Vagina (tissue), 2 donors: ENCODE measurements at regions not wholly inside any gene's neighbourhood (a gene's known extent, or its start where the extent isn't known, plus 50 kb on each side); places are given as distances from the start of the nearest gene placed in this dataset.
"Not testable (repeated sequence)": the region's sequence is repeated elsewhere in the genome, so short reads cannot be mapped to it uniquely, and the experiment has no call there.

Experiments used
- DNase-seq, 2 donors: peaks; one replicate each; pipeline ENCODE4 v3.0.0-alpha.2; 2017; ENCODE audit errors: extremely low spot score in 2 of 2
- H3K27ac ChIP-seq: fragments of 200-600 bp; sonication (generic); one replicate; pipeline ENCODE4 v1.5.1; 2019
- H3K27me3 ChIP-seq: fragments of 200-600 bp; sonication (generic); one replicate; pipeline ENCODE4 v1.5.1; 2019
- H3K36me3 ChIP-seq, 2 donors: fragments of 200-600 bp; sonication (generic); one replicate each; pipeline ENCODE4 v1.5.1; 2017 to 2019
- H3K4me1 ChIP-seq: fragments of 200-600 bp; sonication (generic); one replicate; pipeline ENCODE4 v1.5.1; 2019
- H3K4me3 ChIP-seq, 2 donors: fragments of 200-600 bp; sonication (generic); 1 replicate in 1 of 2; 2 replicates in 1 of 2; pipeline ENCODE4 v1.5.1; 2016 to 2019
- H3K9me3 ChIP-seq: fragments of 200-600 bp; sonication (generic); one replicate; pipeline ENCODE4 v1.5.1; 2019
- CTCF ChIP-seq, 3 experiments: fragments of 450-650 bp in 2 of 3; fragments of 200-600 bp in 1 of 3; sonication (generic) in 1 of 3; IDR thresholded peaks; one replicate each; pipeline ENCODE4 v1.5.1; 2017 to 2019; ENCODE audit warnings: antibody characterized with exemption in 3 of 3, mild to moderate bottlenecking in 2 of 3, moderate library complexity in 2 of 3
- POLR2A ChIP-seq, 2 donors: fragments of 450-650 bp; IDR thresholded peaks; one replicate each; pipeline ENCODE4 v1.6.1; 2017; ENCODE audit warnings: antibody characterized with exemption in 2 of 2, mild to moderate bottlenecking in 2 of 2, moderate library complexity in 2 of 2
- POLR2AphosphoS5 ChIP-seq, 2 donors: sonication (generic); formaldehyde crosslinking; IDR thresholded peaks; one replicate each; pipeline ENCODE4 v1.9.0; 2017; ENCODE audit warnings: antibody characterized with exemption in 2 of 2, mild to moderate bottlenecking in 2 of 2, low read depth in 1 of 2; ENCODE audit not compliant: insufficient read depth in 1 of 2
- intact Hi-C: fragments of 100-400 bp; cut with DNase I; formaldehyde crosslinking; loops from one replicate; pipeline ENCODE4 v1.15.1; 2023

DNA sequence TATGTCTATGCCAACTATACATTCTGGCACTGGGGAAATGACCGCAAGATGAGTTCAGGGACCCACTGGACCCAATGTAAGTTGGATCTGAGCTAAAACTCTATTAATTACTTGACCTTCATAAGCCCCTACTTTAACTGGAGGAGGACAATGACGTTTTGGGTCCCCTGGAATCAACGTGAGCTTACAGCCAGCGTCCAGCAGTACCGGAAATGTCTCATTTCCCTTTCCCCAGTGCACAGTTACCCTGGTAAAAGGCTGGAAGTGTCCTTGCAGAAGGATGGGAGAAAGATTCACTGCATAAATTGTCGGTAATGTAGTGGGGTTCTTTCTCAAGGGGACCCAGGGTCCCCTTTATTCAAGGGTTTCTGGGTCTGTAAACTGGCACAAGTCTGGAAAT, 1297.6 kb upstream of the ACVR2A start:
- DNase-seq: no peak
- no peaks in the 10 kb centered on the region for H3K27me3 ChIP-seq
- intact Hi-C loops: no loop called here
- H3K36me3 ChIP-seq: no peaks in the 10 kb centered on the region
- TF ChIP-seq POLR2A (IDR thresholded peaks at IDR 0.05) (no peak), CTCF (IDR thresholded peaks at IDR 0.05) (no peak)
- H3K4me3 ChIP-seq: no peak overlapping the region
- no peaks in the 10 kb centered on the region for H3K9me3 ChIP-seq
- H3K4me1 ChIP-seq: no peaks in the 10 kb centered on the region
- no peak overlapping the region for H3K27ac ChIP-seq

DNA sequence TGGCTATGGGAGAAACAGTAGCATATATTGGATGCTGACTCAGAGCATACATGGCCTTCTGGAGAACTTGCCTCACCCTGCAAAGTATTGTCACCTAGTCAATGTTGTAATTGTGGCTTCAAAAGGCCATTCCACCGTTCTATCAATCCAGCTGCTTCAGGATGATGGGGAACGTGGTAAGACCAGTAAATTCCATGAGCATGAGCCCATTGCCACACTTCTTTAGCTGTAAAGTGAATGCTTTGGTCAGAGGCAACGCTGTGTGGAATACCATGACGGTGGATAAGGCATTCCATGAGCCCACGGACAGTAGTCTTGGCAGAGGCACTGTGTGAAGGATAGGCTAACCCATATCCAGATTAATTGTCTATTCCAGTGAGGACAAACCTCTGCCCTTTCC, 1300.1 kb upstream of the ACVR2A start:
- TF ChIP-seq POLR2AphosphoS5 (IDR thresholded peaks at IDR 0.05; ENCODE audit: insufficient read depth in 1 of 2, low read depth in 1 of 2) (no peak), POLR2A (IDR thresholded peaks at IDR 0.05) (no peak), CTCF (IDR thresholded peaks at IDR 0.05) (no peak)
- Histone ChIP-seq H3K27ac (no peak overlapping the region), H3K4me3 (no peak overlapping the region), H3K4me1 (no peaks in the 10 kb centered on the region), H3K9me3 (no peaks in the 10 kb centered on the region), H3K36me3 (no peaks in the 10 kb centered on the region), H3K27me3 (no peaks in the 10 kb centered on the region)
- DNase-seq: no peak
- intact Hi-C loops: no loop called here

DNA sequence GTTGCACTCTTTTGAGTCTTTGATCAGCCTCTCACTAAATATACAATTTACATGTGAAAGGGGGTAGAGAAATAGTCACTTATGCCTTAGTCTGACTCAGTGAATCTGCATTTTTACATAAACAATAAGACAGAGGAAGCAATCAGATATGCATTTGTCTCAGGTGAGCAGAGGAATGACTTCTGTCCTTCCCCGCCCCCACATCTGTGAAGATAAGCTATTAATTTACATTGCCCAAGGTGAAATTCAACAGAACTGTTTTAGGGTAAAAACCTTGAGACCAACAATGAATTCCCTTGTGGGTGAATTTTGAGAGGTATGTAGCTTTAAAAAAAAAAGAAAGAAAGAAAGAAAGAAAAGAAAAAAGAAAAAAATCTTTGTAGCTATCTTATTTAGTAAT, 1302.9 kb upstream of the ACVR2A start:
- H3K27me3 ChIP-seq: no peaks in the 10 kb centered on the region
- H3K4me1 ChIP-seq: no peaks in the 10 kb centered on the region
- H3K27ac ChIP-seq: no peak overlapping the region
- H3K9me3 ChIP-seq: no peaks in the 10 kb centered on the region
- no peak for DNase-seq
- TF ChIP-seq POLR2AphosphoS5 (IDR thresholded peaks at IDR 0.05; ENCODE audit: insufficient read depth in 1 of 2, low read depth in 1 of 2) (no peak), POLR2A (IDR thresholded peaks at IDR 0.05) (no peak), CTCF (IDR thresholded peaks at IDR 0.05) (no peak)
- intact Hi-C loops: no loop called here
- no peaks in the 10 kb centered on the region for H3K36me3 ChIP-seq
- H3K4me3 ChIP-seq: no peak overlapping the region

GRCh38 chr2:146540271-146540932, 1304.4 kb upstream of the ACVR2A start:
- intact Hi-C loops: no loop called here
- no peak overlapping the region for H3K27ac ChIP-seq
- H3K4me3 ChIP-seq: no peak overlapping the region
- no peaks in the 10 kb centered on the region for H3K4me1 ChIP-seq
- no peak for DNase-seq
- H3K9me3 ChIP-seq: no peaks in the 10 kb centered on the region
- TF ChIP-seq POLR2AphosphoS5 (IDR thresholded peaks at IDR 0.05; ENCODE audit: insufficient read depth in 1 of 2, low read depth in 1 of 2): no peak
- TF ChIP-seq POLR2A (IDR thresholded peaks at IDR 0.05): no peak
- TF ChIP-seq CTCF (IDR thresholded peaks at IDR 0.05): no peak
- H3K36me3 ChIP-seq: no peaks in the 10 kb centered on the region
- no peaks in the 10 kb centered on the region for H3K27me3 ChIP-seq

- DNase-seq, H3K27ac ChIP-seq, H3K4me1 ChIP-seq, intact Hi-C loops, H3K4me3 ChIP-seq, H3K27me3 ChIP-seq, H3K9me3 ChIP-seq, H3K36me3 ChIP-seq: not testable (repeated sequence)
Measured at GRCh38 chr2:146539739-146540138, 1305.1 kb upstream of the ACVR2A start.
